ENCODE measurements at regions not wholly inside any gene's neighbourhood (a gene's known extent, or its start where the extent isn't known, plus 50 kb on each side); places are given as distances from the start of the nearest gene placed in this dataset.

- Histone ChIP-seq H3K9me3 (ENCODE audit: low read depth, low read length) (no peaks in the 10 kb centered on the region), H3K27me3 (ENCODE audit: insufficient read depth, low read length) (no peaks in the 10 kb centered on the region), H3K4me3 (ENCODE audit: low read length) (no peak overlapping the region), H3K4me1 (ENCODE audit: insufficient read depth, low read length) (no peaks in the 10 kb centered on the region)
Observed at GRCh38 chr4:152023674-152024073, 262.9 kb upstream of the GATB start.

GRCh38 chr4:152022543-152022942 lies 261.7 kb upstream of the GATB start:
- Histone ChIP-seq H3K4me1 (ENCODE audit: insufficient read depth, low read length) (no peaks in the 10 kb centered on the region), H3K4me3 (ENCODE audit: low read length) (no peak overlapping the region), H3K27me3 (ENCODE audit: insufficient read depth, low read length) (no peaks in the 10 kb centered on the region), H3K9me3 (ENCODE audit: low read depth, low read length) (no peaks in the 10 kb centered on the region)

GRCh38 chr4:152021788-152022438 lies 261.1 kb upstream of the GATB start:
- no peaks in the 10 kb centered on the region for H3K27me3 ChIP-seq (ENCODE audit: insufficient read depth, low read length)
- no peaks in the 10 kb centered on the region for H3K9me3 ChIP-seq (ENCODE audit: low read depth, low read length)
- no peaks in the 10 kb centered on the region for H3K4me1 ChIP-seq (ENCODE audit: insufficient read depth, low read length)

GRCh38 chr4:152020073-152020472 lies 259.3 kb upstream of the GATB start:
- Histone ChIP-seq H3K4me1 (ENCODE audit: insufficient read depth, low read length) (no peaks in the 10 kb centered on the region), H3K27me3 (ENCODE audit: insufficient read depth, low read length) (no peaks in the 10 kb centered on the region), H3K9me3 (ENCODE audit: low read depth, low read length) (no peaks in the 10 kb centered on the region), H3K4me3 (ENCODE audit: low read length) (no peak overlapping the region)

More at GRCh38 chr4:152021788-152022438, 261.1 kb upstream of the GATB start:
- H3K4me3 ChIP-seq (ENCODE audit: low read length), result no peak overlapping the region

GRCh38 chr4:152016303-152016620 lies 255.5 kb upstream of the GATB start:
- H3K4me3 ChIP-seq (ENCODE audit: low read length), result no peak overlapping the region
- no peaks in the 10 kb centered on the region for H3K27me3 ChIP-seq (ENCODE audit: insufficient read depth, low read length)
- no peaks in the 10 kb centered on the region for H3K9me3 ChIP-seq (ENCODE audit: low read depth, low read length)
- peaks cover 20% of the 10 kb centered on the region for H3K4me1 ChIP-seq (ENCODE audit: insufficient read depth, low read length)

GRCh38 chr4:152015597-152016302 lies 254.9 kb upstream of the GATB start:
- H3K27me3 ChIP-seq (ENCODE audit: insufficient read depth, low read length), result no peaks in the 10 kb centered on the region
- no peak overlapping the region for H3K4me3 ChIP-seq (ENCODE audit: low read length)
- peaks cover 23% of the 10 kb centered on the region for H3K4me1 ChIP-seq (ENCODE audit: insufficient read depth, low read length)
- H3K9me3 ChIP-seq (ENCODE audit: low read depth, low read length), result no peaks in the 10 kb centered on the region

- H3K27me3 ChIP-seq (ENCODE audit: insufficient read depth, low read length), result no peaks in the 10 kb centered on the region
- H3K9me3 ChIP-seq (ENCODE audit: low read depth, low read length), result no peaks in the 10 kb centered on the region
- H3K4me1 ChIP-seq (ENCODE audit: insufficient read depth, low read length), result peaks cover 28% of the 10 kb centered on the region
- H3K4me3 ChIP-seq (ENCODE audit: low read length), result no peak overlapping the region
Observed at GRCh38 chr4:152014280-152014679, 253.5 kb upstream of the GATB start.

GRCh38 chr4:152011469-152011868 lies 250.7 kb upstream of the GATB start:
- H3K4me1 ChIP-seq (ENCODE audit: insufficient read depth, low read length), result peaks cover 28% of the 10 kb centered on the region

GRCh38 chr4:152010710-152011079 lies 249.9 kb upstream of the GATB start:
- Histone ChIP-seq H3K27me3 (ENCODE audit: insufficient read depth, low read length) (no peaks in the 10 kb centered on the region), H3K4me1 (ENCODE audit: insufficient read depth, low read length) (peaks cover 28% of the 10 kb centered on the region), H3K9me3 (ENCODE audit: low read depth, low read length) (no peaks in the 10 kb centered on the region), H3K4me3 (ENCODE audit: low read length) (no peak overlapping the region)

More at GRCh38 chr4:152011469-152011868, 250.7 kb upstream of the GATB start:
- H3K4me3 ChIP-seq (ENCODE audit: low read length), result no peak overlapping the region
- H3K27me3 ChIP-seq (ENCODE audit: insufficient read depth, low read length), result no peaks in the 10 kb centered on the region
- no peaks in the 10 kb centered on the region for H3K9me3 ChIP-seq (ENCODE audit: low read depth, low read length)

- Histone ChIP-seq H3K4me1 (ENCODE audit: insufficient read depth, low read length) (peaks cover 28% of the 10 kb centered on the region), H3K27me3 (ENCODE audit: insufficient read depth, low read length) (no peaks in the 10 kb centered on the region), H3K9me3 (ENCODE audit: low read depth, low read length) (no peaks in the 10 kb centered on the region), H3K4me3 (ENCODE audit: low read length) (no peak overlapping the region)
Observed at GRCh38 chr4:152009983-152010709, 249.3 kb upstream of the GATB start.

- H3K4me3 ChIP-seq (ENCODE audit: low read length), result no peak overlapping the region
- no peaks in the 10 kb centered on the region for H3K9me3 ChIP-seq (ENCODE audit: low read depth, low read length)
Observed at GRCh38 chr4:152009031-152009670, 248.3 kb upstream of the GATB start.

GRCh38 chr4:152007111-152007510 lies 246.3 kb upstream of the GATB start:
- no peak overlapping the region for H3K4me3 ChIP-seq (ENCODE audit: low read length)
- peaks cover 14% of the 10 kb centered on the region for H3K4me1 ChIP-seq (ENCODE audit: insufficient read depth, low read length)
- H3K9me3 ChIP-seq (ENCODE audit: low read depth, low read length), result no peaks in the 10 kb centered on the region
- H3K27me3 ChIP-seq (ENCODE audit: insufficient read depth, low read length), result no peaks in the 10 kb centered on the region

More at GRCh38 chr4:152009031-152009670, 248.3 kb upstream of the GATB start:
- Histone ChIP-seq H3K4me1 (ENCODE audit: insufficient read depth, low read length) (peaks cover 19% of the 10 kb centered on the region), H3K27me3 (ENCODE audit: insufficient read depth, low read length) (no peaks in the 10 kb centered on the region)

GRCh38 chr4:152004801-152005200 lies 244.0 kb upstream of the GATB start:
- Histone ChIP-seq H3K4me1 (ENCODE audit: insufficient read depth, low read length) (no peaks in the 10 kb centered on the region), H3K9me3 (ENCODE audit: low read depth, low read length) (no peaks in the 10 kb centered on the region), H3K4me3 (ENCODE audit: low read length) (no peak overlapping the region), H3K27me3 (ENCODE audit: insufficient read depth, low read length) (no peaks in the 10 kb centered on the region)

GRCh38 chr4:152000518-152000917 lies 239.7 kb upstream of the GATB start:
- Histone ChIP-seq H3K4me1 (ENCODE audit: insufficient read depth, low read length) (no peaks in the 10 kb centered on the region), H3K4me3 (ENCODE audit: low read length) (no peak overlapping the region), H3K9me3 (ENCODE audit: low read depth, low read length) (no peaks in the 10 kb centered on the region), H3K27me3 (ENCODE audit: insufficient read depth, low read length) (no peaks in the 10 kb centered on the region)

GRCh38 chr4:151998723-151999122 lies 237.9 kb upstream of the GATB start:
- Histone ChIP-seq H3K27me3 (ENCODE audit: insufficient read depth, low read length) (no peaks in the 10 kb centered on the region), H3K9me3 (ENCODE audit: low read depth, low read length) (no peaks in the 10 kb centered on the region), H3K4me3 (ENCODE audit: low read length) (no peak overlapping the region), H3K4me1 (ENCODE audit: insufficient read depth, low read length) (peaks cover 3% of the 10 kb centered on the region)

All from mononuclear cell (primary cell).